GM12878 (cell line): ENCODE measurements at regions not wholly inside any gene's neighbourhood (a gene's known extent, or its start where the extent isn't known, plus 50 kb on each side); places are given as distances from the start of the nearest gene placed in this dataset.

Source experiments
- ATAC-seq: fragments of 200-7000 bp; cut with Tn5 transposase; 3 replicates; pipeline ENCODE4 v1.9.1; 2020; ENCODE audit warnings: mild to moderate bottlenecking, moderate library complexity
- BruUV-seq: library from RNA; stranded (reverse); fragments of 400-500 nt; replicated peaks from 2 replicates; lab custom pipeline; 2021; lab: Mats Ljungman, UMichigan
- CTCF ChIA-PET: fragments of 300-600 bp; sonication (Branson Sonifier 250); formaldehyde crosslinking; extraction: SDS; loops from one replicate; lab custom pipeline; 2021; ENCODE audit warnings: inconsistent platforms; lab: Yijun Ruan, JAX
- POLR2A ChIA-PET: fragments of 350-600 bp; formaldehyde crosslinking; extraction: SDS; loops from one replicate; lab custom pipeline; 2021; ENCODE audit warnings: inconsistent platforms; lab: Charles Lee
- RAD21 ChIA-PET: fragments of 300-600 bp; sonication (Branson Sonifier 250); formaldehyde crosslinking; loops from one replicate; lab custom pipeline; 2023; ENCODE audit warnings: antibody characterized with exemption; ENCODE audit not compliant: unreplicated experiment; lab: Charles Lee
- SMC1A ChIA-PET: fragments of 300-600 bp; sonication (Branson Sonifier 250); formaldehyde crosslinking; loops from one replicate; lab custom pipeline; 2023; ENCODE audit not compliant: unreplicated experiment, uncharacterized antibody; lab: Charles Lee
- DNase-seq: peaks from one replicate; pipeline ENCODE4 v3.0.0-alpha.2; 2011; ENCODE audit warnings: low read depth, low spot score
- FAIRE-seq: peaks from 3 replicates; lab custom pipeline; 2011; peaks lifted over from hg19 to GRCh38; lab: Jason Lieb, UNC
- H2AFZ ChIP-seq: 2 replicates; pipeline ENCODE4 v1.6.0; 2011; ENCODE audit warnings: low read depth, low read length, control low read depth; ENCODE audit not compliant: control insufficient read depth
- H3K27ac ChIP-seq: 2 replicates; pipeline ENCODE4 v1.5.1; 2011; ENCODE audit warnings: control low read depth; ENCODE audit not compliant: control insufficient read depth, insufficient read depth
- H3K27me3 ChIP-seq, 2 experiments: replicated peaks in 1 of 2; 2 replicates each; pipeline versions ENCODE4 v1.6.0 to v1.6.1; 2011; ENCODE audit warnings: low read length in 1 of 2; ENCODE audit not compliant: control insufficient read depth in 2 of 2, insufficient read depth in 2 of 2
- H3K36me3 ChIP-seq, 2 experiments: 2 replicates each; pipeline ENCODE4 v1.5.1; 2011; ENCODE audit warnings: low read length in 1 of 2; ENCODE audit not compliant: control insufficient read depth in 2 of 2, insufficient read depth in 2 of 2
- H3K4me1 ChIP-seq: 2 replicates; pipeline ENCODE4 v1.6.1; 2011; ENCODE audit warnings: mild to moderate bottlenecking, low read length, moderate library complexity, mixed read lengths; ENCODE audit not compliant: control insufficient read depth, insufficient read depth
- H3K4me2 ChIP-seq: 2 replicates; pipeline ENCODE4 v1.6.0; 2011; ENCODE audit warnings: control low read depth; ENCODE audit not compliant: control insufficient read depth, insufficient read depth
- H3K4me3 ChIP-seq: fragments of 200-600 bp; sonication (generic); 2 replicates; pipeline ENCODE4 v1.5.1; 2016
- H3K79me2 ChIP-seq: 2 replicates; pipeline ENCODE4 v1.6.0; 2011; ENCODE audit warnings: low read length; ENCODE audit not compliant: control insufficient read depth, insufficient read depth
- H3K9ac ChIP-seq: 2 replicates; pipeline ENCODE4 v1.8.0; 2011; ENCODE audit warnings: low read length, control low read depth, mixed read lengths; ENCODE audit not compliant: control insufficient read depth, insufficient read depth
- H3K9me3 ChIP-seq: replicated peaks from 3 replicates; pipeline ENCODE4 v1.5.1; 2011; ENCODE audit warnings: mild to moderate bottlenecking, low read length; ENCODE audit not compliant: control insufficient read depth, insufficient read depth
- H4K20me1 ChIP-seq: 2 replicates; pipeline ENCODE4 v1.6.0; 2011; ENCODE audit not compliant: control insufficient read depth, insufficient read depth
- EED ChIP-seq: sonication (generic); IDR thresholded peaks from 2 replicates; pipeline ENCODE4 v1.6.1; 2016; ENCODE audit warnings: antibody characterized with exemption, low read depth
- HCFC1 ChIP-seq: fragments of 150-350 bp; IDR thresholded peaks from 2 replicates; pipeline ENCODE4 v1.6.1; 2014; ENCODE audit warnings: low read length
- HDAC2 ChIP-seq: fragments of 200-600 bp; sonication (generic); IDR thresholded peaks from 2 replicates; pipeline ENCODE4 v1.6.1; 2017
- JUNB ChIP-seq: IDR thresholded peaks from 2 replicates; pipeline ENCODE4 v1.6.1; 2016; ENCODE audit warnings: antibody characterized with exemption, mild to moderate bottlenecking
- NRF1 ChIP-seq: conservative IDR thresholded peaks from 2 replicates; pipeline ENCODE4 v1.6.1; 2011; ENCODE audit warnings: mild to moderate bottlenecking, low read depth, low read length, improper control_type of control experiment
- WGBS: methylation state at CpG from one replicate; pipeline ENCODE4 v1.1.6; 2016; ENCODE audit warnings: low lambda C conversion rate; ENCODE audit not compliant: insufficient replicate concordance, insufficient coverage; ENCODE audit errors: missing lambda C conversion rate; 5-methylcytosine and 5-hydroxymethylcytosine counted together
- in situ Hi-C: fragments of 300-500 bp; cut with MboI; formaldehyde crosslinking; loops from 9 replicates; pipeline ENCODE4 v1.14.3; 2018; ENCODE audit warnings: mixed read lengths
- intact Hi-C: fragments of 100-400 bp; cut with micrococcal nuclease; formaldehyde crosslinking; loops from one replicate; pipeline ENCODE4 v1.14.2; 2022; ENCODE audit not compliant: unreplicated experiment
- TF ChIP-seq, protein P1 (sequence below): fragments of 450-650 bp; formaldehyde crosslinking; IDR thresholded peaks from 2 replicates; pipeline ENCODE4 v1.4.0; 2022; ENCODE audit warnings: mild to moderate bottlenecking, moderate library complexity

DNA sequence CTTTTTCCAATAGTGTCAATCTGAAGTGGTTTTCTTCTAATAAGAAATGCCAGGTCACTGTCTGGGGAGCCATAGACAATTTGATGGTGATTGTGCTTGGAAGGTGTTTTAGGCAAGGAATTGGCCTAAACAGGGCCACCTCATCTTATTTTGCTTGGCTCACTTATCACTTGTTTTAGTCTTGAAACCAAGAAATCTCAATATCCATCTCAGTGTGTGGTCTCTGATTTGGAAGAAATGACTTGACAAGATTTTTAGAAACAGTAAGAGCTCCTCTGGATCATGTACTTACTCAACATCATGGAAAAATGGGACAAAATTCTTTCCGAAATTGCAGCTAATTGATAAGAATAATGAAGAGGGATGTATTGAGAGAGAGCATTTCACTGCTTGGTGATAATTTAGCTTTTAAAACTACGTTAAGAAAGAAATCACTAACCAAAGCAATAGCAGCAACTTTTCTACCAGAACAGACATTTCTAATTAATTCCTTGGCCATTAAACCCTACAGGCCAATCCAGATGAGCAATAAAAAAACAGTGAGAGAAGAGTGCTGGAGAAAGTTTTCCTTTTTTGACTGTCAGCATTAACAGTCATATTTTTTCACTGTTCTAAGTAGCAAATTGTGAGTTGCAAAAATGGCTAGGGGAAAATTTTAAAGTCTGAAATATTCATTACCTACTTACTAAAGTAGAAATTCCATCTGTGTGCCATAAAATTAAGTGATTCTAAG lies 157.3 kb downstream of the AEBP2 start:
- in situ Hi-C loops: no loop called here
- ChIA-PET RAD21 (no interaction called here), POLR2A (no interaction called here)
- no peak overlapping the region for H2AFZ ChIP-seq
- H3K79me2 ChIP-seq: no peaks in the 10 kb centered on the region
- no peak overlapping the region for H3K4me3 ChIP-seq
- no peak for ATAC-seq
- no TSS peak for BruUV-seq
- TF ChIP-seq NRF1 (no peak), HCFC1 (no peak), HDAC2 (no peak), JUNB (no peak), EED (no peak)
- TF ChIP-seq, protein P1, sequence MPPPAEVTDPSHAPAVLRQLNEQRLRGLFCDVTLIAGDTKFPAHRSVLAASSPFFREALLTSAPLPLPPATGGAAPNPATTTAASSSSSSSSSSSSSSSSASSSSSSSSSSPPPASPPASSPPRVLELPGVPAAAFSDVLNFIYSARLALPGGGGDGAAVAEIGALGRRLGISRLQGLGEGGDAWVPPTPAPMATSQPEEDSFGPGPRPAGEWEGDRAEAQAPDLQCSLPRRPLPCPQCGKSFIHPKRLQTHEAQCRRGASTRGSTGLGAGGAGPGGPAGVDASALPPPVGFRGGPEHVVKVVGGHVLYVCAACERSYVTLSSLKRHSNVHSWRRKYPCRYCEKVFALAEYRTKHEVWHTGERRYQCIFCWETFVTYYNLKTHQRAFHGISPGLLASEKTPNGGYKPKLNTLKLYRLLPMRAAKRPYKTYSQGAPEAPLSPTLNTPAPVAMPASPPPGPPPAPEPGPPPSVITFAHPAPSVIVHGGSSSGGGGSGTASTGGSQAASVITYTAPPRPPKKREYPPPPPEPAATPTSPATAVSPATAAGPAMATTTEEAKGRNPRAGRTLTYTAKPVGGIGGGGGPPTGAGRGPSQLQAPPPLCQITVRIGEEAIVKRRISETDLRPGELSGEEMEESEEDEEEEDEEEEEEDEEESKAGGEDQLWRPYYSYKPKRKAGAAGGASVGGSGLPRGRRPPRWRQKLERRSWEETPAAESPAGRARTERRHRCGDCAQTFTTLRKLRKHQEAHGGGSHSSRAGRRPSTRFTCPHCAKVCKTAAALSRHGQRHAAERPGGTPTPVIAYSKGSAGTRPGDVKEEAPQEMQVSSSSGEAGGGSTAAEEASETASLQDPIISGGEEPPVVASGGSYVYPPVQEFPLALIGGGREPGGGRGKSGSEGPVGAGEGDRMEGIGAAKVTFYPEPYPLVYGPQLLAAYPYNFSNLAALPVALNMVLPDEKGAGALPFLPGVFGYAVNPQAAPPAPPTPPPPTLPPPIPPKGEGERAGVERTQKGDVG (CRISPR knock-in tag): no peak
- TF ChIP-seq, all 136 proteins: peak for 0
- Histone ChIP-seq H3K9me3 (no peaks in the 10 kb centered on the region), H3K4me2 (no peak overlapping the region), H3K9ac (no peak overlapping the region), H3K27me3 (no peaks in the 10 kb centered on the region), H3K4me1 (no peaks in the 10 kb centered on the region), H3K27ac (no peak overlapping the region), H4K20me1 (no peaks in the 10 kb centered on the region), H3K36me3 (no peaks in the 10 kb centered on the region)
- intact Hi-C loops: no loop called here
- WGBS: 69% methylated on average over 2 of the region's 2 CpGs
- SMC1A ChIA-PET: interaction anchor here (1.1 kb wide), 1 partner anchor 19 kb away, joined by 3 read pairs; no protein-coding TSS in a partner anchor
- DNase-seq (no peak), FAIRE-seq (no peak)
- CTCF ChIA-PET: no interaction called here
